HG02798 (cell line): ENCODE measurements at regions not wholly inside any gene's neighbourhood (a gene's known extent, or its start where the extent isn't known, plus 50 kb on each side); places are given as distances from the start of the nearest gene placed in this dataset.
"Not testable (repeated sequence)": the region's sequence is repeated elsewhere in the genome, so short reads cannot be mapped to it uniquely, and the experiment has no call there.

Experiments
- ATAC-seq: cut with Tn5 transposase; IDR thresholded peaks from one replicate; pipeline ENCODE4 v1.9.1; 2021; ENCODE audit warnings: mild to moderate bottlenecking; ENCODE audit not compliant: unreplicated experiment, poor library complexity

DNA sequence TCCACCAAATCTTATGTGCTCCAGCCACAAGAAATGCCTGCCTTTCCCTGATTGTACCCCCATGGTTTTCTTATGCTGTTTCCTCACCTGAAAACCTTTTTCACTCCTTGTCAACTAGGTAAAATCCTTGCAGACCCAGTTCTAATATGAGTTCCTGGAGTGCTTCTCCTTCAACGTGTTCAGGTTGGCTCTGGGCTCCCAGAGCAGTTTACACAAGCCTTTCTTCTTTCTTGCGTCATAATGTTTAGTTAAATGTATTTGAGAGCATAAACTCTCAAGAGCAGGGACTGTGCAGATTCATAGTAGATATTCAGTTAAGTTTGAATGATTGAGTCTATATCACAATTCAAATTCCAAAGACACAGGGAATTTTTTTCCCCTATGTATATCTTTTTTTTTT, 484.8 kb upstream of the CCDC196 start:
- no peak for ATAC-seq

DNA sequence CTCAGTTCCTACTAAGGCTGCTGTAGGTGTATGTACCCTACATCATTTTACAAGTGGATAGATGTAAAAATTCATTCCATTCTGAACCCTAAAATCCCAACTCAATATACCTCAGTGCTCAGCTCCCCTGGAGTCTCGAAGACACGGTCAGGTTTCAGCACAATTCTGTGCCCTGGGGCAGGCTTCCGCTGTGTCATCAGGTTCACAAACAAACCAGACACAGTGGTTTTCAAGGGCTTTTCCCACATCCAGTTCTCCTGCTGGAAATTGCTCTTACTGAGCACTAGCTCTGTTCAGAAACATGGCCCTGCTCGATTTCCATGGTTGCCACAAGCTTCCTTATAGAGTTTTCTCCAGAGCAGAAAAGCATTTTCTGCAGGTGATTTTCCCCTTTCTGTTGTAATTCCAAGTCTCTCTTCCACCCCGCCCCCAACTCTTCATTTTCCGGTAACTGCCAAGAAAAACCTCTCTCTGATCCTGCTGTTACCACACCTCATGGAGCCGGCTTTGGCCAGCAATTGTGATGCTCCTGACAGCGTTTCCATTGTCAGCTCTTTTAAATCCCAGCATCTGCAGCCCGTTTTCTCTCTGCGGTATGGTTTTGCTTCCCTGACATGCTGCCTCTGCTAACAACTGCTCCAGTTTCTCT, 483.0 kb upstream of the CCDC196 start:
- ATAC-seq: no peak

DNA sequence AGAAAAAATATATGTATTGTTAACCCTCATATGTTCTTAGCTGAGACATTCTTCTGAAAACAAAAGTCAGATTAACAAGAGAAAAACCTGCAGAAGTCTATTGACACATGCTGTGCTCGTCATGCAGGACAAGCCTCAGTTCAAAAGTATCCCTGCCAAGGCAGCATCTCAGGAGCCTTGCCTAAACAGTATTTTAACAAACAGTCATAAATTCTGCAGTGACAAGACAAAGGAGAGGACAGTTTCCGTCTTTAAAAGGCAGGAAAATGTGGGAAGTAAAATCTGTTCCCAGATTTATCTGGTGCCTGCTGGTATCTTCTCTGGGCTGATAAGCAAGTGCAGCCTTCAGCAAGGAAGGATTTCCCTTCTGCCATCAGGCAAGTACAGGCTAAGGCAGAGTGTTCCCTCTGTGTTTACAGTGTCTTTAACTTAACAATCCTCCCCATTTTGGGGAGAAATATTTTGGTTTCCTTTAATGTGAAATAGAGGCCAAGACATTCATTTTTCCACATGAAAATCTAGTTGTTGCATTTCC, 480.2 kb upstream of the CCDC196 start:
- no peak for ATAC-seq

DNA sequence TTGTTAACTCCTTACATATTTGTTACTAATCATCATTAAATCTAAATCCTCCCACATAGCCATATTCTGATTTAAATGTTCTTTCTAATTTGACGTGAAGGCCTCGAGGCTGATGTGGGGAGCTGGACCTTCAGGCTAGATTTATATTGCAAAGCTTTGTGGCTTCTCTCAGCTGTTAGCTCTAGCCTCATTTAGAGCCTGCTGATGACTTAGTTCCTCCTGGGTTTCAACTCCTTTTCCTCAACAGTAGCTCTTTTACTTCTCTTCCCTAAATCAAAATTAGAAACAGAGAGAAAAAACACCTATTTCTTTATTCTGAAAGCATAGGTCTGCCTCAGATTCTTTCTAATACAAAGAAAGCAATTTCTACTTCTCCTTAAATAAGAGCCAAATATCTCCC, 477.5 kb upstream of the CCDC196 start:
- ATAC-seq: no peak

DNA sequence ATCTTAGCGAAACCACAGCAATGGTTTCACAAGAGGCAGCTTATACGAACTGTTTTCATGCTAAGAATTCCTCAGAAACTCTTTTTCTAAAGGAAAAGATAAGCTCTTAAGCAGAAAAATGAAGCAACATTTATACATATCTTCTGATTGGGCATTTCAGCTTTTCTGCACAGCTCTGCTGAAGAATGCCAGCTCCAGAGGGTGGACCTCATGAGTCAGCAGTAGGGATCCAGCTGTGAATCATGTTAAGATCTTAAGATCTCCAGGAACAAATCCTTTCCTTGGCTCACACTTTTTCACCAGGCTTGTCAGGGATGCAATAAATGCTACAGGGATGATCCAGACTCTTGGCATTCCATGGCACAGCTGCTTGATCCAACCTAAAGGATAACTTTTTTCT, 477.1 kb upstream of the CCDC196 start:
- ATAC-seq: no peak

DNA sequence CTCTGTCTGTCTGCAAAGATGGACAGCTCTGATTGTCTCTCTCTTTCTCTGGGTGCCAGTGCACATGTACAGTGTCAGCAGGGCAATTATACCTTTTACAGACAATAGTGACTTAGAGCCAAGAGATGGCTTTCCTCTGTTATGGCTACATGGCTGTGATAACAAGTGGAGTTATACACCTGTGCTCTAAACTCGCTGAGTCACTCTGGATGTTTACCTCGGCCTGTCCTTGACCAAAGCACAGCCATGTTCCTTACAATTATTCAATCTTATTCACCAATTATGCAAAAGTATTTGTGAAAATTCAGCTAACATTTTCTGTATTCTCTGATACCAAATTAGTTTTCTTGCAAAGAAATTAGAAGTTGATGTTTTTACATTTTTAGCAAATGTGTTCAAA, 475.5 kb upstream of the CCDC196 start:
- no peak for ATAC-seq

DNA sequence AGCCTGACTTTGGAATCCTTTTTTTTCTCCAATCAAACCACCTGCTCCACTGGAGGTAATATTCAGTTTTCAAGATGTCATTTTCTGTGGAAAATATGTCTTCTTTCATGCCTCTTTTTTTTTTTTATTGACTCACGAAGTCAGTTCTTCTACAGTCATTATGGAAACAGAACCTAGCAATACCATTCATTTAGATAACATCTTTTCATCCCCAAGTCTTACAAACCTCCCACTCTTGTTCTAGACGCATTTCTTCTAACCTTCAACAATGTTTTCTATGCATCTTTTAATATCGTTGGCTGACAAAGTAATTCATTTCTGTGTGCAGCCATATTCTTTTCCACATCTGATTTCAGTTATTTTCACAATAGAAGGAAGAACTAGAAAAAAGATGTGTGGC, 474.3 kb upstream of the CCDC196 start:
- no peak for ATAC-seq

DNA sequence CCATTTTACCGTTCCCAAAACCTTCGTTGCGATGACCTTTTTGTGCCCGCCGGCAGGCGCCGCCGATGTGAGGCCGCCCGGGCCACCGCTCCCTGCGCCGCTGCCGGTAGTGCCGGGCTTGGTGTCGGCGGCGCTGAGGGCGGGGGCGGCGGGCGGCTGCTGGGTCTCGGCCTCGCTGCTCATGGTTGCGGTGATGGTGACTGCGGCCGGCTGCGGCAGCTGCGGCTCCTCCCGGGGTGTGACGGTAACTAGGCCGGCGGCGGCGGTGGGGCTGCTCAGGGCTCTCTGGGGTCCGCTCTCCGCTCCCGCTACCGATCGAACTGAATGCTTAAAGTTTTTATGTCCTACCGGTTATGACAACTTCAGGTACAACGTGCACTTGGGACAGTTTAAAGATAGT, 472.6 kb upstream of the CCDC196 start:
- ATAC-seq: not testable (repeated sequence)

DNA sequence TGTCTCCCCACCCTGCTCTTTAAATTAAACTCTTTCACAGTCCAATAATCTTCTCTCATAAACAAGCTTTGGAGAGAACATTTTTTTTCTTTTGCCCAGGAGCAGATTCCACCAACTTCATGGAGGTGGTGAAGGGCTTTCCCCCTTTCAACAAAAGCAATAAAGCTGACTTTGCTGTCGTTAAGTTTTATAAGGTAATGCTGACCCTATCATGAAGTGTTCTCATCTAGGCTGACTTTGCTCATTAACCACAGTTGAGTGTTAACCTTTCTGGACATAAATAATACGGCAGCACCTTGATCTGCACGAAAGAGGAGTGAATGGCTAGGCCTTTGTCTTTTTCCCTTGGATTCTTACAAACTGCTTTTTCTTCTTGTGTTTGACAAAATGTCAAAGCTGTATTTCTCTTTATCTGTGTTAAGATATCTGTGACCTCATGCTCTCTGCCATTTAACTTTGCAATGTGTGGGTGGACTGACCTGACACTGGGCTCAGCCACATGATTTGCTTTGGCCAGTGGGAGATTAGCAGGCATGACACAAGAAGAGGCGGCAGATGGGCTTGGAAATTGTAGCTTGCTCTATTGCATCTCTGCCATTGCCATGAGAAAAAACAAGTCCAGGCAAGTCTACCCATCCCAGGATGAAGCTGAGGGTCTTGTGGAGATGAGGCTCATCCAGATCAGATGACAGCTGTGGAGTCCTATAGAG, 470.9 kb upstream of the CCDC196 start:
- ATAC-seq: no peak

DNA sequence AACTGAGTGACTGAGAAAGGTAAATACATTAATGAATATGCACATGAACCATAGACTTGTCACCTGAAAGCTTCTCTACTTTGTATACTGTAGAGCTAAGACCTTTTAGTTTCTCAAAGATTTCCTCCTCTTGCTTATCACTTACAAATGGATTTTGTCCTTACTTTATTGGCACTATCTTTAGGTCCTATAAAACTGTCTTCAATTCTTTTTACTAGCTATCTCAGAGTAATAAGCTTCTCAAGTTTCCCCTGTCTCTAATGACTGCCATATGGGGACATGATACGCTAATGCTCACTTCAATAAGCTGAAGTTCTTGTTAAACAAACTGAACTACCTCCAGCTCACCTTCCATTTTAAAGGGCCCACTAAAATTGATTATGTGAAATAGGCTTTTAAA, 468.2 kb upstream of the CCDC196 start:
- no peak for ATAC-seq

DNA sequence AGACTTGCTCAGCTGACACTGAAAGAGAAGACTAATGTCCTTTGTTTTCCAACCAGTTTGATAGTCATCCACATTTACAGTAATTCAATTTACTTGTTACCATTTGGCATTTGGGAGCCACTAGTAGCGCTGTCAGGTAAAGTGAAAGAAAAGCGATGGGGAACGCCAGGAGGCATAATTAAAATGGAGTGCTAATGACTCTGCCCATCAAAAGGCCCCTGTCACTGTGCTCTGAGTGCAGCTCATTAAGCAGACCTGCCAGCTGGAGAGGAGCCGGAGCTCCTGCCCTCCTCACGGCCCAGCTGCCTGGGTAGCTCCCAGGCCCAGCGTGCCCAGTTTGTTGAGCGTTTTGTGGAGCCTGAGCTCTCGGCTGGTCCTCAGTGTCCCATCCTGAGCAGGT, 463.6 kb upstream of the CCDC196 start:
- no peak for ATAC-seq

DNA sequence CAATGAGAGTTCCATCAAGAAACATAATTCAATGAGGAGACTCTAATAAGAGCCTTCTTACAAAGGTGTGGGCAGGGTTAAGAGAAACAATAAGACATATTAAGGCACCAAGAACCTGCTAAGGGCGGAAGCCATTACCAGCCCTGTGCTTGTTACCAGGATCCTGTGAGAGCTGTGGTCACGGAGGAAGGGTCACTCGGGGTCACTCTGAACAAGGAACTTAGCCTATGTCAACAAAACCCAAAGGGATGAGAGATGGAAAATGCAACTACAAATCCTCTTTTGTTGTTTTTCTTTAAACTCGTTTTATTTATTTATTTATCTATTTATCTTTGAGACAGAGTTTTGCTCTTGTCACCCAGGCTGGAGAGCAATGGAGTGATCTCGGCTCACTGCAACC, 460.4 kb upstream of the CCDC196 start:
- ATAC-seq: no peak

DNA sequence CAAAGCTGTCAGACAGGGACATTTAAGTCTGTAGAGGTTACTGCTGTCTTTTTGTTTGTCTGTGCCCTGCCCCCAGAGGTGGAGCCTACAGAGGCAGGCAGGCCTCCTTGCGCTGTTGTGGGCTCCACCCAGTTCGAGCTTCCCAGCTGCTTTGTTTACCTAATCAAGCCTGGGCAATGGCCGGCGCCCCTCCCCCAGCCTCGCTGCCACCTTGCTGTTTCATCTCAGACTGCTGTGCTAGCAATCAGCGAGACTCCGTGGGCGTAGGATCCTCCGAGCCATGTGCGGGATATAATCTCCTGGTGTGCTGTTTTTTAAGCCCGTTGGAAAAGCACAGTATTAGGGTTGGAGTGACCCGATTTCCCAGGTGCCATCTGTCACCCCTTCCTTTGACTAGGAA, 454.2 kb upstream of the CCDC196 start:
- ATAC-seq: not testable (repeated sequence)

DNA sequence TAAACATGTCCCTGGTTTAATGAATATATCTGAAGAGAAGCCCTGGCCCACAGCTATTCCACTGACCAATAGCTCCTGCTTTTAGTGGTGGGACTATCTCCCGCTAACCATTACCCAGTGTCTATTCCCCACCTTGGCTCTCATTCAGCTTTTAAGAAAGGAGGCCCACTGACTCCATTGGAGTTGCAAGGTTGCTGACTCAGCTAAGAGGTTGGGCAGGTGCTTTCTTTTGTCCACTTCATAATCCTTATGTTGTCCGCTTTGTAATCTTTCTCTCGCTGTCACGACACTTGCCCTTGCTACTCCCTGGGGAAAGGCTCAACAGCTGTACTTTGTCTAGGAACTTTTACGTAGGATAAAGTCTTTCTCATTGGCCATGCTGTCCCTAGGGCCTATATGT, 453.4 kb upstream of the CCDC196 start:
- no peak for ATAC-seq

DNA sequence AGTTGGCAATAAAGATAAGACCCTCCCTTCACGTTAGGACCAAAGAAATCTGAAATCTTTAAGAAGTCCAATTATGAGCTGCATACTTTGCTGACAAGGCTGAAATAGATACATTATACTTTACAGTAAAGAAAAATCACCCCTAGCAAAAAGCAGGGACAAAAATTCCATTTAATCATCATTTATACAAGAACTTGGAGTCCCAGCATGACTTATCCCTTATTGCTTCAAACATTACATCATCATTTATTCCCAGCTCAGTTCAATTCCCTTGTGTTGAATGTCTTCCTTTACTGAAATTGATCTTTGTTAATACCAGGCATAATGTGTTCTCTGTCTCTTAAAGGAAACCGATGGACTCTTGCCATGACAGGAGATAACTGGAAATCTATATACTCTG, 449.6 kb upstream of the CCDC196 start:
- ATAC-seq: no peak

DNA sequence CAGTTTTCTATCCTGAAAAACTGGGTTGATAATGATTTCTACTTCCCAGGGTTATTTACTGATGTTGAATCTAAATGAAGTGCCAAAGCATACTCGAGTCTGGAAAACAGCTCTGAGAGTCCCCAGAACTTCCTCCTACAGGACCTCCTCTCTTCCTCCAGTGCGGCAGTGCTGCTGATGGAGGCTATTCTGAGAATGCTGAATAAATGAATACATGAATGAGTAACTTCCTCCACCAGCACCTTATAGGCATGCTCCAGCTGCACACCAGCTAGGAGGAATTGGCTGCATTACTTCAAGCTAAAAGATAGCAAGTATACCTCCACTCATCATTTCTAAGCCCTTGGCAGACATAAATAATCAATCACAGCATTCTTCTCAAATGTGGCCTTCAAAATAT, 448.8 kb upstream of the CCDC196 start:
- no peak for ATAC-seq

DNA sequence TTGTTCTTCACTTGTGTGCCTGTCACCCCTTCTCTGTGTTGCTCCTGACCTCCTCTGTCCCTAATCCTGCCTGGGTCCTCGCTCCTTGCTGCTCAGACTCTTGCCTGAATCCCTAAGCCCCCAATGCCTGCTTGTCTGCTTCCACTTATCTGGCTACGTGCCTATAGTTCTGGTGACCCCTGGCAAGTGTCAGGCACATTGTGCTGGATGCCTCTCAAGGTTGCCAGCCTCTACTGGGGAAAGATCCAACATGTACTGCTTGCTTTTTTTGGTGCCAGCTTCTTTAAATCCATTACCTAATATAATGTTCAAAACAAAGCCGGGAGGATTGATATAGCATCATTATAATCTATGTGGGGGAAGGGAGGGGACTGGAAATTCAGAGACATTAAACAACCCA, 448.0 kb upstream of the CCDC196 start:
- ATAC-seq: no peak

DNA sequence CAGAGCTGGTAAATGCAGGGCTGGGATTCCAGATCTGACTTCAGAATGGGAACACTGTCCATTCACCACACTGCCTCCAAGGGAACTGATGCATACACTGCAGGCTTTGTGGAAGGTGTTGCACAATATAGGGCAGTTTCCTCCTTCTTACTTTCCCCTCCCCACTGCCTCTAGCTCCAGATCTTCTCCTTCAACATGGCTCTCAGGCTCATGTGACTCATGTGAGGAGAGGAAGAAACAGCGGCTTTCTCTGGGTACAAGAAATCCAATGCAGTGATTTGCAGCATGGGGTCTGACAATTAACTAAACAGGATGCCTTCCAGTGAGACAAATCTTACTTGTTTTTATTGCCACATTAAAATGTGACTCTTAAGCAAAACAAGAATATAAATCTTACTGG, 447.6 kb upstream of the CCDC196 start:
- no peak for ATAC-seq

DNA sequence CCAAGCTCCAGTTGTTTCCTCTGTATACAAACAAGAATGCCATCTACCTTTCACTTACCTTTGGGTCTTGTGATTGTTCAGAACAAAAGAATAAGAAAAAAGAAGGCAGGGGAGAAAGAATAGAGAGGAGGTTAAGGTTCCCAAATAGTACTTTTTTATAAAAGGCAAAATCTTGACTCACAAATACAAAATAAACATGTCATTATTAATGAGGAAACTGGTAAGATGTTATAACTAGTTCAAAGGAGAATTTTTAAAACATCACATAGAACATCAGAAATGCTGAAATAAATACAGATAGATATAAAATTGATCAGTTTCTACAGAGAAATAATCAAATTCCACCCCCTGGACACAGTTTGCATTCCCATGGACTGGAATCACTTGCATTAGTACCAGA, 446.7 kb upstream of the CCDC196 start:
- ATAC-seq: no peak

DNA sequence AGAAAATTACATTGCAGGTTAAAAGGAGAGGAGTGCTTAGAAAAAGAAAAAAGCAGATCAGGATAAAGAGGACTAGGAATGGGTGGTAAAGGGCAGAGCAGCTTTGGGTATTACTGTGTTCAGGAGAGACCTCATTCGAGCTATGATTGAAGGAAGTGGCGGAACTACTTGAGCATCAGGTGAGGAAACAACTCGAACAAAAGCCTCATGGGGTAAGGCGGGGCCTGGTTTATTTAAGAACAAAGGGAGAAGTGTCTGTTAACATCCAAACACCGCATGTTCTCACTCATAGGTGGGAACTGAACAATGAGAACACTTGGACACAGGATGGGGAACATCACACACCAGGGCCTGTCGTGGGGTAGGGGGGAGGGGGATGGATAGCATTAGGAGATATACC, 444.6 kb upstream of the CCDC196 start:
- no peak for ATAC-seq

DNA sequence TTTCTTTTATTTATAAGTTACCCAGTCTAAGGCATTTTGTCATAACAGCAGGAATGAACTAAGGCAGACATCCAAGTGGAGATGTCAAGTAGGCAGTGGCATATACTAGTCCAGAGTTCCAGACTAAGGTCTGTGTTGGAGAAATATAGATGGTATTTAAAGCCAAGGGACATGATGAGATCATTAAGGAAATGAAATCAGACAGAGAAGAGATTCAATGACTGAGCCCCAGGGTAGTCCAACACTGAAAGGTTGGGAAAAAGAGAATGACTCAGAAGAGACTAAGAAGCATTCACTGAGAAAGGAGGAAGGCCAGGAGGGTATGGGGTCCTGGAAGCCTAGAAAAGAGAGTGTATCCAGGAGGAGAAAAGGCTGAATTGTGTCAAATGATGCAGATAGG, 442.2 kb upstream of the CCDC196 start:
- ATAC-seq: no peak

DNA sequence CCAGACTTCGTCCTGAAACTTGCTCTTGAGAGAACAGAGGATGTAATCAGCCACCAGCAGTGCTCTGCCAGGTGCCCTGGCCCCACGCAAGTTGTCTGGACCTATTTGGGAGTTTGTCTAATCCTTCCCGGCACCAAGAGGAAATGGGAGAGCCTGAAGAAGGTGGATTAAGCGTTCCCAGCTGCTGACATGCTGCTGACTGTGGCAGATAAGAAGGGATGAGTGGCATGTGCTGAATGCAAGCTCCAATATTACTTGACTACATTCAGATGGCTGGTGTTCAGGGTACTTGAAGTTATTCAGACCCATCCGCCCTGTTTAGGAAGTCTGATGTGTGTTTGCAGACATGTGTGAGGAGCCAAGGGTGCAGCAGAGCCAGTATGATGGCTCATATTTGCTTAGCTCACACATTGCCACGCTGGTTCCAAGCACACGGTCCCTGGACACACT, 440.6 kb upstream of the CCDC196 start:
- ATAC-seq: no peak
